HG02970 (cell line): ENCODE measurements at regions not wholly inside any gene's neighbourhood (a gene's known extent, or its start where the extent isn't known, plus 50 kb on each side); places are given as distances from the start of the nearest gene placed in this dataset.
"Not testable (repeated sequence)": the region's sequence is repeated elsewhere in the genome, so short reads cannot be mapped to it uniquely, and the experiment has no call there.

Source experiments
- ATAC-seq: cut with Tn5 transposase; IDR thresholded peaks from one replicate; pipeline ENCODE4 v1.9.1; 2021; ENCODE audit warnings: mild to moderate bottlenecking, moderate library complexity, moderate number of reproducible peaks; ENCODE audit not compliant: unreplicated experiment, low FRiP score

- no peak for ATAC-seq
Observed at GRCh38 chr10:108031505-108031904, 867.0 kb upstream of the SORCS1 start.

- no peak for ATAC-seq
Observed at GRCh38 chr10:108014902-108015177, 850.3 kb upstream of the SORCS1 start.

- no peak for ATAC-seq
Observed at GRCh38 chr10:108014145-108014901, 849.8 kb upstream of the SORCS1 start.

- ATAC-seq, result no peak
Observed at GRCh38 chr10:108005627-108006026, 841.1 kb upstream of the SORCS1 start.

- ATAC-seq, result no peak
Observed at GRCh38 chr10:108003576-108003975, 839.1 kb upstream of the SORCS1 start.

GRCh38 chr10:108003061-108003460, 838.6 kb upstream of the SORCS1 start:
- ATAC-seq, result no peak

GRCh38 chr10:108000365-108000764, 835.9 kb upstream of the SORCS1 start:
- no peak for ATAC-seq

GRCh38 chr10:107994621-107995270, 830.2 kb upstream of the SORCS1 start:
- ATAC-seq, result no peak

- no peak for ATAC-seq
Observed at GRCh38 chr10:107986571-107986970, 822.1 kb upstream of the SORCS1 start.

GRCh38 chr10:107984581-107984980, 820.1 kb upstream of the SORCS1 start:
- no peak for ATAC-seq

- no peak for ATAC-seq
Observed at GRCh38 chr10:107984149-107984548, 819.6 kb upstream of the SORCS1 start.

GRCh38 chr10:107978455-107978854, 813.9 kb upstream of the SORCS1 start:
- no peak for ATAC-seq

- no peak for ATAC-seq
Observed at GRCh38 chr10:107971973-107972372, 807.5 kb upstream of the SORCS1 start.

GRCh38 chr10:107971411-107971810, 806.9 kb upstream of the SORCS1 start:
- ATAC-seq, result no peak

- ATAC-seq, result no peak
Observed at GRCh38 chr10:107970512-107970911, 806.0 kb upstream of the SORCS1 start.

- ATAC-seq, result no peak
Observed at GRCh38 chr10:107969936-107970335, 805.4 kb upstream of the SORCS1 start.

- ATAC-seq, result no peak
Observed at GRCh38 chr10:107966826-107967225, 802.3 kb upstream of the SORCS1 start.

GRCh38 chr10:107952649-107953556, 788.4 kb upstream of the SORCS1 start:
- ATAC-seq, result no peak

GRCh38 chr10:107950411-107951062, 786.0 kb upstream of the SORCS1 start:
- ATAC-seq, result not testable (repeated sequence)

- no peak for ATAC-seq
Observed at GRCh38 chr10:107942826-107943225, 778.3 kb upstream of the SORCS1 start.

GRCh38 chr10:107933076-107933475, 768.6 kb upstream of the SORCS1 start:
- no peak for ATAC-seq
